Gastrocnemius medialis (tissue), 4 donors: ENCODE measurements at regions not wholly inside any gene's neighbourhood (a gene's known extent, or its start where the extent isn't known, plus 50 kb on each side); places are given as distances from the start of the nearest gene placed in this dataset.

Experiments
- ATAC-seq, 2 donors: fragments of 150-250 bp; one replicate each; pipeline ENCODE4 v1.9.1; 2016
- DNase-seq, 2 donors: peaks; one replicate each; pipeline ENCODE4 v3.0.0-alpha.2; 2019
- H3K27ac ChIP-seq, 4 donors: fragments of 200-600 bp; sonication (generic); 1 replicate in 1 of 4; 2 replicates in 3 of 4; pipeline ENCODE4 v1.5.1; 2016 to 2018; ENCODE audit warnings: mild to moderate bottlenecking in 2 of 4, moderate library complexity in 1 of 4
- H3K27me3 ChIP-seq, 3 donors: fragments of 200-600 bp; sonication (generic) in 2 of 3; 1 replicate in 1 of 3; 2 replicates in 2 of 3; pipeline versions ENCODE4 v1.5.1 to v1.6.0; 2016 to 2019; ENCODE audit warnings: mild to moderate bottlenecking in 1 of 3, moderate library complexity in 1 of 3
- H3K36me3 ChIP-seq, 2 donors: fragments of 200-600 bp; sonication (generic) in 1 of 2; one replicate each; pipeline ENCODE4 v1.5.1; 2017 to 2018
- H3K4me1 ChIP-seq, 2 donors: fragments of 200-600 bp; sonication (generic) in 1 of 2; one replicate each; pipeline ENCODE4 v1.5.1; 2016 to 2017; ENCODE audit warnings: mild to moderate bottlenecking in 2 of 2
- H3K4me3 ChIP-seq, 4 donors: fragments of 200-600 bp; sonication (generic) in 3 of 4; 1 replicate in 1 of 4; 2 replicates in 3 of 4; pipeline ENCODE4 v1.5.1; 2016 to 2019; ENCODE audit warnings: mild to moderate bottlenecking in 2 of 4
- H3K9me3 ChIP-seq, 3 donors: fragments of 200-600 bp; sonication (generic) in 2 of 3; 1 replicate in 1 of 3; 2 replicates in 2 of 3; pipeline ENCODE4 v1.5.1; 2016 to 2019
- CTCF ChIP-seq, 5 experiments: fragments of 450-650 bp in 3 of 5; fragments of 200-600 bp in 2 of 5; sonication (generic) in 2 of 5; IDR thresholded peaks in 4 of 5; conservative IDR thresholded peaks in 1 of 5; 1 replicate in 4 of 5; 2 replicates in 1 of 5; pipeline ENCODE4 v1.5.1; 2016 to 2019; ENCODE audit warnings: antibody characterized with exemption in 5 of 5, mild to moderate bottlenecking in 3 of 5, moderate library complexity in 3 of 5
- POLR2A ChIP-seq, 2 donors: fragments of 450-650 bp; IDR thresholded peaks; one replicate each; pipeline ENCODE4 v1.6.1; 2017; ENCODE audit warnings: antibody characterized with exemption in 2 of 2, mild to moderate bottlenecking in 2 of 2, moderate library complexity in 2 of 2
- in situ Hi-C, 4 donors: fragments of 200-750 bp; cut with MboI; loops; one replicate each; pipeline versions ENCODE4 v1.15.0 to v1.8.0; 2017; ENCODE audit warnings: low sequenced_read_pairs in 4 of 4
- intact Hi-C: fragments of 100-400 bp; cut with DNase I; formaldehyde crosslinking; loops from one replicate; pipeline ENCODE4 v1.15.1; 2023; ENCODE audit warnings: low total_unique reads

GRCh38 chr5:89071941-89072331 lies 189.0 kb upstream of the MEF2C start:
- Histone ChIP-seq H3K4me3 (no peak overlapping the region), H3K27me3 (no peaks in the 10 kb centered on the region), H3K4me1 (peaks cover 18 to 20% of the 10 kb centered on the region in 2 donors), H3K9me3 (no peaks in the 10 kb centered on the region), H3K36me3 (no peaks in the 10 kb centered on the region), H3K27ac (no peak overlapping the region)
- TF ChIP-seq CTCF (IDR thresholded peaks at IDR 0.05 in 4 of 5, conservative IDR thresholded peaks at IDR 0.05 in 1 of 5) (no peak), POLR2A (IDR thresholded peaks at IDR 0.05) (no peak)
- DNase-seq (no peak), ATAC-seq (no peak)
- intact Hi-C loops = no loop called here
- in situ Hi-C loops = loop anchor here in 1 of 4 donors (25.0 kb wide), 1 partner anchor 360 kb away; no protein-coding TSS in a partner anchor

- Histone ChIP-seq H3K36me3 (no peaks in the 10 kb centered on the region), H3K27me3 (no peaks in the 10 kb centered on the region), H3K27ac (no peak overlapping the region), H3K4me3 (no peak overlapping the region), H3K9me3 (no peaks in the 10 kb centered on the region), H3K4me1 (peaks cover 18 to 20% of the 10 kb centered on the region in 2 donors)
- DNase-seq (no peak), ATAC-seq (no peak)
- in situ Hi-C loops (loop anchor here in 1 of 4 donors (25.0 kb wide), 1 partner anchor 359 kb away; no protein-coding TSS in a partner anchor), intact Hi-C loops (no loop called here)
- TF ChIP-seq CTCF (IDR thresholded peaks at IDR 0.05 in 4 of 5, conservative IDR thresholded peaks at IDR 0.05 in 1 of 5) = no peak
- no peak for TF ChIP-seq POLR2A (IDR thresholded peaks at IDR 0.05)
Measured at GRCh38 chr5:89071101-89071940, 188.3 kb upstream of the MEF2C start.

- Histone ChIP-seq H3K4me3 (no peak overlapping the region), H3K9me3 (no peaks in the 10 kb centered on the region), H3K36me3 (no peaks in the 10 kb centered on the region), H3K27me3 (no peaks in the 10 kb centered on the region), H3K27ac (no peak overlapping the region), H3K4me1 (peaks cover 18 to 20% of the 10 kb centered on the region in 2 donors)
- in situ Hi-C loops = loop anchor here in 1 of 4 donors (25.0 kb wide), 1 partner anchor 357 kb away; no protein-coding TSS in a partner anchor
- TF ChIP-seq POLR2A (IDR thresholded peaks at IDR 0.05) = no peak
- TF ChIP-seq CTCF (IDR thresholded peaks at IDR 0.05 in 4 of 5, conservative IDR thresholded peaks at IDR 0.05 in 1 of 5) = no peak
- intact Hi-C loops = no loop called here
- DNase-seq (no peak), ATAC-seq (no peak)
Measured at GRCh38 chr5:89069591-89069990, 186.6 kb upstream of the MEF2C start.

GRCh38 chr5:89067362-89067761 lies 184.4 kb upstream of the MEF2C start:
- H3K27ac ChIP-seq = no peak overlapping the region
- H3K36me3 ChIP-seq = no peaks in the 10 kb centered on the region
- intact Hi-C loops (no loop called here), in situ Hi-C loops (loop anchor here in 1 of 4 donors (25.0 kb wide), 1 partner anchor 355 kb away; no protein-coding TSS in a partner anchor)
- H3K4me3 ChIP-seq = no peak overlapping the region
- peaks cover 15 to 17% of the 10 kb centered on the region in 2 donors for H3K4me1 ChIP-seq
- TF ChIP-seq CTCF (IDR thresholded peaks at IDR 0.05 in 4 of 5, conservative IDR thresholded peaks at IDR 0.05 in 1 of 5) (no peak), POLR2A (IDR thresholded peaks at IDR 0.05) (no peak)
- DNase-seq = no peak
- H3K27me3 ChIP-seq = no peaks in the 10 kb centered on the region
- ATAC-seq = no peak
- no peaks in the 10 kb centered on the region for H3K9me3 ChIP-seq
